ENCODE measurements at regions not wholly inside any gene's neighbourhood (a gene's known extent, or its start where the extent isn't known, plus 50 kb on each side); places are given as distances from the start of the nearest gene placed in this dataset.

- Histone ChIP-seq H3K27me3 (ENCODE audit: control insufficient read depth in 1 of 2, insufficient read depth in 2 of 2, low read length in 2 of 2) (no peaks in the 10 kb centered on the region), H3K4me3 (ENCODE audit: low read length) (no peak overlapping the region), H3K4me1 (ENCODE audit: insufficient read depth, low read length) (no peaks in the 10 kb centered on the region), H3K9me3 (ENCODE audit: control insufficient read depth in 1 of 2, insufficient read depth in 1 of 2, low read length in 2 of 2) (no peaks in the 10 kb centered on the region), H3K27ac (ENCODE audit: low read depth in 1 of 2, low read length in 2 of 2) (no peak overlapping the region), H3K36me3 (ENCODE audit: insufficient read depth, low read length) (no peaks in the 10 kb centered on the region)
- DNase-seq = no peak
- POLR2A ChIA-PET = no interaction called here
- intact Hi-C loops (cut with DNase I, micrococcal nuclease) = no loop called here
- ATAC-seq (ENCODE audit: poor library complexity) = no peak
- no peaks in the 10 kb centered on the region for H3K9me3 Mint-ChIP-seq
- no peaks in the 10 kb centered on the region for H3K36me3 Mint-ChIP-seq (ENCODE audit: low read depth)
- no peak overlapping the region for H3K27ac Mint-ChIP-seq
- CTCF ChIA-PET = no interaction called here
- no peak overlapping the region for H3K4me3 Mint-ChIP-seq
- no peaks in the 10 kb centered on the region for H3K27me3 Mint-ChIP-seq
- TF ChIP-seq CTCF (IDR thresholded peaks at IDR 0.05) = no peak
- peaks cover 26% of the 10 kb centered on the region for H3K4me1 Mint-ChIP-seq (ENCODE audit: low read depth)
Observed at GRCh38 chrX:124502166-124502565, 155.8 kb downstream of the SH2D1A start.

GRCh38 chrX:124502599-124502998 is 156.2 kb downstream of the SH2D1A start:
- H3K9me3 ChIP-seq (ENCODE audit: control insufficient read depth in 1 of 2, insufficient read depth in 1 of 2, low read length in 2 of 2) = no peaks in the 10 kb centered on the region
- Mint-ChIP-seq H3K27me3 (no peaks in the 10 kb centered on the region), H3K4me3 (no peak overlapping the region), H3K4me1 (ENCODE audit: low read depth) (peaks cover 26% of the 10 kb centered on the region), H3K36me3 (ENCODE audit: low read depth) (no peaks in the 10 kb centered on the region), H3K9me3 (no peaks in the 10 kb centered on the region), H3K27ac (no peak overlapping the region)
- H3K4me1 ChIP-seq (ENCODE audit: insufficient read depth, low read length) = no peaks in the 10 kb centered on the region
- DNase-seq (no peak), ATAC-seq (ENCODE audit: poor library complexity) (no peak)
- intact Hi-C loops (cut with DNase I, micrococcal nuclease) = no loop called here
- no peak overlapping the region for H3K4me3 ChIP-seq (ENCODE audit: low read length)
- POLR2A ChIA-PET = no interaction called here
- CTCF ChIA-PET = no interaction called here
- no peak for TF ChIP-seq CTCF (IDR thresholded peaks at IDR 0.05)
- no peaks in the 10 kb centered on the region for H3K36me3 ChIP-seq (ENCODE audit: insufficient read depth, low read length)
- H3K27me3 ChIP-seq (ENCODE audit: control insufficient read depth in 1 of 2, insufficient read depth in 2 of 2, low read length in 2 of 2) = no peaks in the 10 kb centered on the region
- no peak overlapping the region for H3K27ac ChIP-seq (ENCODE audit: low read depth in 1 of 2, low read length in 2 of 2)

- H3K4me3 ChIP-seq (ENCODE audit: low read length) = no peak overlapping the region
- no peaks in the 10 kb centered on the region for H3K27me3 ChIP-seq (ENCODE audit: control insufficient read depth in 1 of 2, insufficient read depth in 2 of 2, low read length in 2 of 2)
- Mint-ChIP-seq H3K27ac (no peak overlapping the region), H3K4me3 (no peak overlapping the region), H3K27me3 (no peaks in the 10 kb centered on the region), H3K9me3 (no peaks in the 10 kb centered on the region), H3K4me1 (ENCODE audit: low read depth) (peaks cover 26% of the 10 kb centered on the region), H3K36me3 (ENCODE audit: low read depth) (no peaks in the 10 kb centered on the region)
- no peak for DNase-seq
- no peaks in the 10 kb centered on the region for H3K4me1 ChIP-seq (ENCODE audit: insufficient read depth, low read length)
- no peaks in the 10 kb centered on the region for H3K36me3 ChIP-seq (ENCODE audit: insufficient read depth, low read length)
- no peak for ATAC-seq (ENCODE audit: poor library complexity)
- no peak for TF ChIP-seq CTCF (IDR thresholded peaks at IDR 0.05)
- no peaks in the 10 kb centered on the region for H3K9me3 ChIP-seq (ENCODE audit: control insufficient read depth in 1 of 2, insufficient read depth in 1 of 2, low read length in 2 of 2)
- CTCF ChIA-PET = no interaction called here
- POLR2A ChIA-PET = no interaction called here
- H3K27ac ChIP-seq (ENCODE audit: low read depth in 1 of 2, low read length in 2 of 2) = no peak overlapping the region
- intact Hi-C loops (cut with DNase I, micrococcal nuclease) = no loop called here
Observed at GRCh38 chrX:124504111-124504983, 158.0 kb downstream of the SH2D1A start.
